HG03460 (cell line): ENCODE measurements at regions not wholly inside any gene's neighbourhood (a gene's known extent, or its start where the extent isn't known, plus 50 kb on each side); places are given as distances from the start of the nearest gene placed in this dataset.
"Not testable (repeated sequence)": the region's sequence is repeated elsewhere in the genome, so short reads cannot be mapped to it uniquely, and the experiment has no call there.

Experiments used
- ATAC-seq: cut with Tn5 transposase; IDR thresholded peaks from one replicate; pipeline ENCODE4 v1.9.1; 2021; ENCODE audit not compliant: unreplicated experiment

DNA sequence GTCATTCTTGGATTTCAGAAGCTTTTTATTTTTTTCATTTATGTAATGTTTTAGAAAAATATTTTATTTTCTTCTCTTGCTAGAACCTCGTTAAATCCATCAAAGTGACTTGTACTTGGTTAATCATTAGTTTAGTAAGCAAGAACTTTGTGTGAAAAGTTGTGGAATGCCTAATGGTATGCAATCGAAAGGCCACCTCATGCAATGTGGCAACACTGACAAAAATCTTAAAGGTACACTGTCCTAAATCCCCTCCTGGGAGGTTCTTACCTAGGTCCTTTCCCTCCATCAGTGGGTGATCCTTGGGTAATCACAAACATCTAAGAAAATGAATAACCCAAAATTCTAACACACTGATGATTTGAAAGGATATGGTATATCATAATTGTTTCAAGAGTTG is 304.2 kb downstream of the DNAH5 start:
- ATAC-seq: no peak

DNA sequence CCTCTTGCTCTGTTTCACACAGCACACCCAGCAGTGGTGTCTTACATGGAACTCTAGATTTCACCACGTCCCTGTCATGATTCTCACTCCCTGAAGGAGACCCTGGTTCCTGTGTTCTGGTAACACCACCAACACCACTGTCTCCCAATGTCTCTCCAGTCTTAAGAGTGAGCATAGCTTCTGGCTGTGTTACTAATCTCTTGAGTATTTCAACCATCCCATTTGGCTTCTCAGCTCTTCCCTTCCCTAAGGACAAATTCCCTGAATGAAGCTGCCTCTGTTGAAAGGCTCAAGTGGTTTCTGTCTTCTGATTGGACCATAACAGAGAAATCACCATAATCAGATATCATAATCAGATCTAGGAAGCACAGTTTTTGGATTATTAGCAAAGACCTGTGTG is 311.8 kb downstream of the DNAH5 start:
- no peak for ATAC-seq

DNA sequence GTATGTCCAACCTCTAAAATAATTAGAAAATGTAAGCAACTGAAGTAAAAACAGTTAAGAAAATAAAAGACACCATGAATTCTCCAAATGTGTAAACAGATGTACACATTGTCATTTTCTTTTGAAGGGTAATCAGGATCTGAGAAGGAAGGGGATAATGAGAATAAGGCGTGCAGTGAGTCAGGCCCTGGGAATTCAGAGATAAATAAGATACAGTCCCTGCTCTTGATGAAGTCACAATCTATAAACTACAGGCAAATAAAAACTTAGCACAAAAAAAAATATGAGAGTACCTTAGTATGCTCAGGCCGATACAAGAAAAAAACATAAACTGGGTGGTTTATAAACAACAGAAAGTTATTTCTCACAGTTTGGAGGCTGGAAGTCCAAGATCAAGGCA is 315.3 kb downstream of the DNAH5 start:
- ATAC-seq: no peak

DNA sequence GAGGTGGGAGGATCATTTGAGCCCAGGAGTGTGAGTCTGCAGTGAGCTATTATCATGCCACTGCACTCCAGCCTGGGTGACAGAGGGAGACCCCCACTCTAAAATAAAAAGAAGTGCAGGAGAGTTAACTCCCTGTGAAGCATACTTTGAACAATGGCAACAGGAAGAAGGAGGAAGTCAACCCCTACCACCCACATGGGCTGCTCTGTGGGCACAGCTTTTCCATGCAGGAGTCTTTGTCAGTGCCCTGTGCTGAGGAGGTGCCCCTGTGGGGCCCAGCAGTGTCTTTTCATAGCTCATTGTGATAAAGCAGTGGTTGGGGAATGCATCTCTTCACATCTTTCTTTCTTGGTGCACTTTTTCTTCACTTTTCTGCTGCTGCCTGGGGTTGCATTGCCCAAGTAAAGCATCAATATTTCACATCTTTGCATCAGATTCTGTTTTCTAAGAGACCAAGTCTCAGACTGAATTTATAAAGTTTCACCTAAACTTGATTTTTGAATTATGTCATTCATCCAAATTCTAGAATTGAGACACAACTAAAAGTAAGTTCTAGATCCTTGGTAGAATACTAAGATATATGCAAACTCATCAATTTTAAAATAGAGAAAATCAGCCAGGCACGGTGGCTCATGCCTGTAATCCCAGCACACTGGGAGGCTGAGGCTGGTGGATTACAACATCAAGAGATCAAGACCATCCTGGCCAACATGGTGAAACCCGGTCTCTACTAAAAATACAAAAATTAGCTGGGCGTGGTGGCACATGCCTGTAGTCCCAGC is 316.6 kb downstream of the DNAH5 start:
- ATAC-seq: no peak

DNA sequence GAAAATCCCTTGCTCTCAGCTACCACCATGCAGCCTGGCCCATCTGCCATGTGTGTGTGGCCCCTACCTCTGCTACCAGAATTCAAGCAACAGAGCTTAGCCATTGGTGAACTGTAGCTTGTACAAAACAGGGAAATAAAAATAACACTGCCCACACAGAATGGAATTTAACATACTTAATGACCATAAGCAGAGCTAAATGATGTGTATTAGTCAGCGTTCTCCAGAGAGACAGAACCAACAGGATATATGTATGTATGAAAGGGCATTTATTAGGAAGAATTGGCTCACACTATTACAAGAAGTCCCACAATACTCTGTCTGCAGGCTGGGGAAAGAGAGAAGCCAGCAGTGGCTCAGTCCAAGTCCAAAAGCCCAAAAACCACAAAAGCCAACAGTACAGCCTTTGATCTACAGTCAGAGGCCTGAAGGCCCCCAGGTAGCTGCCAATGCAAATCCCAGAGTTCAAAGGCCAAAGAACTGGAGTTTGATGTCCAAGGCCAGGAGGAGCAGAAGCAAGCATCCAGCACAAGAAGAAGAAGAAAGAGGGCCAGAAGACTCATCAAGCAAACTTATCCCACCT is 318.8 kb downstream of the DNAH5 start:
- ATAC-seq: no peak

DNA sequence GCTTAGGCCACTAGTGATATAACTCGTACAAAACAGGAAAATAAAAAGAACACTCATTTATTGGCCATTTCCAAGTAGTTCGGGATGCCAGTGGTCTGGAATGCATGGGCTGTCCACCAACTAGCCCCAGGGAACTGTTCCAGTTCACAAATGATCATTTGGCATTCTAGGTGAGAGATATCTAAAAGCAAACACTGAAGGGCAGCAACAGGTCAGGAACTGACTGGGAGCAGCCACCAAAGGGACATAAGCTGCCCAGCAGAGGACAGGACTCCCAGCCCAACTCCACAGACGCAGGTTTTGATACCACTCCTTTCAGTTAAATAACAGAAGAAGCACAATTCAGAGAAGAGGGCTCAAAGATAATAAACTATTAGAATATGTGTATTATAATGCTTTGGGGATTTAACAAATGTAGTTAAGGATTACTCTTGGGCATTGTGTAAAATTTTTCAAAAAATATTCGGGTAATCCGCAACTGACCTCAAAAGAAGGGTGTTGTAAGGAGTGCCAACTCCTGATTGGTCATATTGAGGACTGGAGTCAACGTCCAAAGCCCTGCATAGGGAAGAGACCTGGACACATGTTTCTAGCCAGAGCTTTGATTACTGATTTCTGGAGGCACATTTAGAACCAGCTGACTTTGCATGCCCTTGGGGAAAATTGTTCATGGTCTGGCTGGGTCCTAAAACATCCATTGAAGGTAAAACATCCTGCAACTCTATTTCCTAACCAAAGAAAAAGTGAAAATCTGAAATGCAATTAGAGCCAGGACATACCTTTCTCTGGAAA is 320.0 kb downstream of the DNAH5 start:
- ATAC-seq: no peak

DNA sequence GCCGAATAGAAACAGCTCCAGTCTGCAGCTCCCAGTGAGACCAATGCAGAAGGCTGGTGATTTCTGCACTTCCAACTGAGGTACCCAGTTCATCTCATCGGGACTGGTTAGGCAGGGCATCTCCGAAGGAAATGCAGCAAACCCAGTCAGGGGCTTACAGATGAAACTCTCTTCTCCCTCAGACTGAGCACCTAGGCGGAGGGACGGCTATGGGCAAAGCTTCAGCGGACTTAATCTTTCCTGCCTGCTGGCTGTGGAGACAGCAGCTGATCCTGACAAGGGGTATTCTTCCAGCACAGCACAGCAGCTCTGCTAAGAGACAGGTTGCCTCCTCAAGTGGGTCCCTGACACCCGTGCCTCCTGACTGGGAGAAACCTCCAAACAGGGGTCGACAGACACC is 330.9 kb downstream of the DNAH5 start:
- ATAC-seq: no peak

DNA sequence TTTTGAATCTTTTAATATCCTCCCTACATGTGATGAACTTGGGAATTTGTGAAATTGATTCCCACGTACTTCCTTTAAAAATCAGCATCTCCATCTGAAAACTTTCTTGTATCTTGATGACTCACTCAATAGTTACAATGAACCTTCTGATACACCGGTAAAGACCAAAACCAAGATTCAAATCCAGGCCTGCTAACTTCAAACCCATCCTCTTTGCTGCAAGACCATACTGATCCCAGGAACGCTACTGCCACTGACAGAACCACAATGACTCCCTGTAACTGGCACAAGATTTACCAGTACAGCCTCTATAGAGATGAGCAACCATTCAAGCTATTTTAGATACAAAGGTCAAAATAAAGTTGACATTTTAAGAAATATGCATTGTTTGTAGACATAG is 332.9 kb downstream of the DNAH5 start:
- ATAC-seq: no peak

DNA sequence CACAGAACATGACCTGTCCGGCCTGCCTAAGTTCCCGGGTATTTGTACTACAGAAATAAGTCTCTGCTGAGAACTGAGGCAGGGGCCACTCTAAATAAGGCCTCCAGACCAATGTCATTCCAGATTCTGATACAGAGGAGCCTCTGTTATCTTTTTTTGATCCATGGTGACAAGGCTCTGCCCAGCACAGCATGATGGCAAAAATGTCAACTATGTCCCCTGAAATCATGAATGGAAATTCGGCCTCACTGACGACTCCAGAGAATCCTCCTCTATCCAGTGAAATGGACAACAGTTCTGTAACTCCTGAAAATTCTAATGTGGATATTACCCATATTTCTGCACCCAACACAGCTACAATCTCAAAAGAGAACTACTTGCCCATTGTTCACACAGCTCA is 335.0 kb downstream of the DNAH5 start:
- no peak for ATAC-seq

DNA sequence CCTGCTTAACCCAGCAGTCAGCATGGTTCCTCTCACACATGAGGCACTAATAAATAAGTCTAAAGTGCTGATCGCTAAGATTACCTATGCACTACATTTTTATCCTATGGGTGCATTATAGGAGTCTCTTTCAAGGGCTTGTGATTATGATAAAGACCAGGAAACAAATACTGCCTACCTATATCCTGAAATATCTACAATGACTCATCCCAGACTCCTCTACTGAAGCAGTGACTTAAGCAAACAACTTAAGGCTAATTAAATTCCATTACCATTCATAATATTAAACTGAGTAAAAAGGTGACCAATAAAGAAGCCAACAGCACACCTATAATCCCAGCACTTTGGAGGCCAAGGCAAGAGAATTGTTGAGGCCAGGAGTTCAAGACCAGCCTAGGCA is 338.4 kb downstream of the DNAH5 start:
- no peak for ATAC-seq

DNA sequence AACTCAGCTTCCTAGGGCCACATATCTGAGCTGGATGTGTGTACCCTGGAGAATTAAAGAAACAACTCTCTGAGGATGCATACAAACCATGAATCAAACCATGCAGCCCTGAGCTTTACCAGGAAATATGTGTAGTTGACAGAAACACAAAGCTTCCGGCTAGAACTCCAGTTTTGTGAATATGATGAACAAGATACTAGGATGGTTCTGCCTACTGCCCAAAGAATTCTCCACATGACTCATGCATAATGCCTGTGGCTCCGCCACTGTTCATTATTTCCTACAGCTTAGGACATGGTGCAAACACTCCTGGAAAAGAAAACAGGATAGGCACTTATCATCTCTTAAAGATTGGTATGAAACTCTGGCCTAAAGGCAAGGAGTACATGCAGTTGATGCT is 343.4 kb downstream of the DNAH5 start:
- ATAC-seq: no peak

DNA sequence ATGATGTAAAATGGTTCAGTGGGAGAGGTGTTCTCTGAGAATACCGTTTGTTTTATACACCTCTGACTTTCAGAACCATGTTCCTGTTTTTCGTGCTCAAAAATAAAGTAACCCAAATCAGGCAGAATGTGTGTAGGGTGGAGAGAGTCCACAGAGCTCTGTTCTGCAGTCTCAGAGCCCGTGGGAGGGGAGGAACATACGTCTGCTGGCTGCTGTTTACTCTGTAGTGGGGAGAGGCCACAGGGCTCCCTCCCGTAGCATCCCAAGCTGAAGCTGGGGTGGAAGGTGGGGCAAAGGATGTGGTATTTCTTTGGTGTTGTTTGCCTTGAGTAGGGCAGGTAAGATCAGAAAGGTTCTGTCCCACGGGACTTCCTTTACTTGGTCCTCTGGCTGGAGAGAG is 348.5 kb downstream of the DNAH5 start:
- ATAC-seq: no peak

DNA sequence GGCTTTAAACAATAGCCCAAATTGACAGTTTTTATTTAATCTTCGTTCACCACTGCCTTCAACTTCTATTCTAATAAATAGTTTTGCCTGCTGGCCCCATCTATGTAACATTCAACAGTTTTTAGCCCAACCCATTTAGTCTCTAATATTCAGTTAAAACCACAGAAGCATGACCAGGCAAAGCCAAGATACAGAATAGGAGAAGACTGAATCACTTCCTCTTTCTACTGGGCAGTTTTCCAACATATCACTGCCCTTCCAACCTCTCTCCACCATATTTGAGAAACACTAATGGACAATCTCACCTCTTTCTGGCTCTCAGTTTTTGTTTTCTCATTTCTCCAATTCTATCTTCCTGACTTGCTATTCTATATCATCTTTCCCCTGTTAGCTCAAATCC is 352.9 kb downstream of the DNAH5 start:
- no peak for ATAC-seq

DNA sequence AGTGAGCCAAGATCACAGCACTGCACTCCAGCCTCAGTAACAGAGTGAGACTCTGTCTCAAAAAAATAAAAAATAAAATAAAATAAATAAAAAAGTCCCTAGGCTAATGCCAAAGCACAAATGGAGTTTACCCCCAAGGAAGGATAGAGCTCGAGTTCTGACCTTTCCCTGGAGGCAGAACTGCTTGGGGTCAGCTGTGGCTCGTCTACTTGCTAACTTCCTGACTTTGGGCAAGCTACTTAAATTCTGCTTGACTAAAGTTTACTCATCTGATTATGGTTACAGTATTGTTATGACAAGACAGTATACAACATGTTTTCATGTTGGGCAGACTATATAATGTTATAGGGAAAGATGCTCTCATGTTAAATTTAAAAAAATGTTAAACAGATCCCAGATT is 359.2 kb downstream of the DNAH5 start:
- ATAC-seq: no peak

DNA sequence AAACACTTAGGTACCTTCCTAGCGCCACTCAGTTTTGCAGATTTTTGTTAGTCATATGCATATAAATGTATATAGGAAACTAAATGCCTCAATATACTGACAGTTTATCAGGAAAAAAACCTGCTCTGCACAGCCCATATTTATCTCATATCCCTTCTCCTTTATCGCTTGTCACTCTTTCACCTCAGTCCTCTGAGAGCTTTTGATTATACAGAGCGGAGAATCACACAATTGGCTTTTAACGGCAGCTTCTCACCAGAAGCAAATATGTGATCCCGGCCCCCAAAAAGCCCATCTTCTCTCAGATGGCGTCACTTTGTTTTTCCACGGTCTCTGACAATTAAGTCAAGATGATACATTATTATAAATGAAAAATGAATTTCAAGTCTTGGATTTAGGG is 362.6 kb downstream of the DNAH5 start:
- ATAC-seq: no peak

DNA sequence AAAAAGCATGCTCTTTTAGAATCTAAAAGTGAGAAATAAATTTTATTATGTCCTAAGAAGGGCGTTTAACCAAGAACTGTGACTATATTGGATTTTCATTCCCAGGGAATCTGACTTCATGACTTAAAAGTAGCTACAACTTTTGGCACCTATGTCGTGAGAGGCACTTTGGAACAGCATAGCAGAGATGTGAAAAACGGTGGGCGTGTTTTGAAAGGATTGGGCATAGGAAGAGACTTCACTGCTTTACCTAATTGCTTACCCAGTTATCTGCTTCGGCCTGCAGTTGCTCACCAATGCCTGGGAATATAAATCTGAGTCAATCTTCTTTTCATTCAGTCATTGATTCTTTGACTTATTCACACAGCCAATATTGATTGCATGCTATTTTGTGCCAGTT is 363.4 kb downstream of the DNAH5 start:
- no peak for ATAC-seq

DNA sequence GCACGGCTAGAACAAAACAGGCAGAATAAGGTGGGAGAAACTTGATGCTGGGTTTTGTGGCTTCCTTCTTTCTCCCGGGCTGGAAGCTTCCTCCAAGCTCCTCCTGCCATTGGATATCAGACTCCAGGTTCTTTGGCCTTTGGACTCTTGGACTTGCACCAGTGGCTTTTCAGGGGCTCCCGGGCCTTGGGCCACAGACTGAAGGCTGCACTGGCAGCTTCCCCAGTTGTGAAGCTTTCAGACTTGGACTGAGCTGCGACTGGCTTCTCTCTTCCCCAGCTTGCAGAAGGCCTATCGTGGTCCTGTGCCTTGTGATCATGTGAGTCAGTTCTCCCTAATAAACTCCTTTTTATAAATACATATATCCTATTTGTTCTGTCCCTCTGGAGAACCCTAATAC is 364.4 kb downstream of the DNAH5 start:
- ATAC-seq: no peak

DNA sequence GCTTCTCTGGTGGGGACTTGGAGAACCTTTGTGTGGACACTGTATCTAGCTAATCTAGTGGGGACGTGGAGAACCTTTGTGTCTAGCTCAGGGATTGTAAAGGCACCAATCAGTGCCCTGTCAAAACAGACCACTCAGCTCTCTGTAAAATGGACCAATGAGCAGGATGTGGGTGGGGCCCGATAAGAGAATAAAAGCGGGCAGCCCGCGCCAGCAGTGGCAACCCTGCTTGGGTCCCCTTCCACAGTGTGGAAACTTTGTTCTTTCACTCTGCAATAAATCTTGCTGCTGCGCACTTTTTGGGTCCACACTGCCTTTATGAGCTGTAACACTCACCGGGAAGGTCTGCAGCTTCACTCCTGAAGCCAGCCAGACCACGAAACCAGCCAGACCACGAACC is 365.4 kb downstream of the DNAH5 start:
- ATAC-seq: not testable (repeated sequence)

DNA sequence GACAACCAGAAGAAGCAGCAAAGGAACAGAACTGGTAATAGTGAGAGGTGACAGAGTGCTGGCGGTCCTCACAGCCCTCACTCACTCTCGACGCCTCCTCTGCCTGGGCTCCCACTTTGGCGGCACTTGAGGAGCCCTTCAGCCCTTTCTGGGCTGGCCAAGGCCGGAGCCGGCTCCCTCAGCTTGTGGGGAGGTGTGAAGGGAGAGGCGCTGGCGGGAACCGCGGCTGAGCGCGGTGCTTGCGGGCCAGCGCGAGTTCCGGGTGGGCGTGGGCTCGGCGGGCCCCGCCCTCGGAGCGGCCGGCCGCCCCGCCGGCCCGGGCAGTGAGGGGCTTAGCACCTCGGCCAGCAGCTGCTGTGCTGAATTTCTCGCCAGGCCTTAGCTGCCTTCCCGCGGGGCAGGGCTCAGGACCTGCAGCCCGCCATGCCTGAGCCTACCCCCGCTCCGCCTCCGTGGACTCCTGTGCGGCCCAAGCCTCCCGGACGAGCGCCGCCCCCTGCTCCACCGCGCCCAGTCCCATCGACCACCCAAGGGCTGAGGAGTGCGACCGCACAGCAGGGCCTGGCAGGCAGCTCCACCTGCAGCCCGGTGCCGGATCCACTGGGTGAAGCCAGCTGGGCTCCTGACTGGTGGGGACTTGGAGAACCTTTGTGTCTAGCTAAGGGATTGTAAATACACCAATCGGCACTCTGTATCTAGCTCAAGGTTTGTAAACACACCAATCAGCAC is 366.0 kb downstream of the DNAH5 start:
- ATAC-seq: not testable (repeated sequence)

DNA sequence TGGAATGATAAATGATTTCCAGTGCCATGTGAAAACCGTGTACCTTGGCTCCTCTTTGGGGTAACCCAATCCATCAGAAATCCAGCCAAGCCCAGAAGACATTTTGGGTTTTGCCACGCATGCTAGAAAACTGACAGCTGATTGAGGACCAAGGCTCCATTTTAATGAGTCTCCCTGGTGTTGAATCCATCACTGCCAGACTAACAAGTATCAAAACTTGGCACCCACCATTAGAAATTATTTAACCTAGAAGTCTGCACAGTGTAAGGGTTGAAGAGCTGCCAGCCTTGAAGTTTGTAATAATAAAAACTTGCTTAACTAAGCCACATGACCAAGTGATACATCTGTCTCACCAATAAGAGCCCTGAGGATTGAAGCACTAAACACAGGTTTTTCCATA is 369.9 kb downstream of the DNAH5 start:
- no peak for ATAC-seq

DNA sequence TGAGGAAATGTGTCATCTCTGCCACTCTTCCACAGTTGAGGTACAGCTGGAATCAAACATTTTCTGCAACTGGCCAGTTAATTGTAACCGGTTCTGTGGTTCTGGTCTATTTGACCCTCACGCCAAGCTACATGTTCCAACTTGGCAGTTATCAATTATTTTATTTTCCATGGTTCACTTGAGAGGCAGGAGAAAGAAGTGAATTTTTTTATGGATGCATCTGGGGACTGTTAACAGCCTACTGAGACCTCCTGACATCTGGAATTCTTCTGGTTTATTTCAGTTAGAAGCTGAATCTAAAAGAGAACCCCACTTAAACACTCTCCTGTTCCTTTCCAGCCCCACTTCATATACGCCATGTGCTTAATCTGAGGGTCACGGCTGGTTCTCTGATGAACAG is 372.3 kb downstream of the DNAH5 start:
- ATAC-seq: no peak
